Gastrocnemius medialis (tissue), 4 donors: ENCODE measurements at regions not wholly inside any gene's neighbourhood (a gene's known extent, or its start where the extent isn't known, plus 50 kb on each side); places are given as distances from the start of the nearest gene placed in this dataset.

Experiments
- POLR2A ChIP-seq, 2 donors: fragments of 450-650 bp; IDR thresholded peaks; one replicate each; pipeline ENCODE4 v1.6.1; 2017; ENCODE audit warnings: antibody characterized with exemption in 2 of 2, mild to moderate bottlenecking in 2 of 2, moderate library complexity in 2 of 2
- TF ChIP-seq, protein P1 (sequence below), 5 experiments: fragments of 450-650 bp in 3 of 5; fragments of 200-600 bp in 2 of 5; sonication (generic) in 2 of 5; IDR thresholded peaks in 4 of 5; conservative IDR thresholded peaks in 1 of 5; 1 replicate in 4 of 5; 2 replicates in 1 of 5; pipeline ENCODE4 v1.5.1; 2016 to 2019; ENCODE audit warnings: antibody characterized with exemption in 5 of 5, mild to moderate bottlenecking in 3 of 5, moderate library complexity in 3 of 5

DNA sequence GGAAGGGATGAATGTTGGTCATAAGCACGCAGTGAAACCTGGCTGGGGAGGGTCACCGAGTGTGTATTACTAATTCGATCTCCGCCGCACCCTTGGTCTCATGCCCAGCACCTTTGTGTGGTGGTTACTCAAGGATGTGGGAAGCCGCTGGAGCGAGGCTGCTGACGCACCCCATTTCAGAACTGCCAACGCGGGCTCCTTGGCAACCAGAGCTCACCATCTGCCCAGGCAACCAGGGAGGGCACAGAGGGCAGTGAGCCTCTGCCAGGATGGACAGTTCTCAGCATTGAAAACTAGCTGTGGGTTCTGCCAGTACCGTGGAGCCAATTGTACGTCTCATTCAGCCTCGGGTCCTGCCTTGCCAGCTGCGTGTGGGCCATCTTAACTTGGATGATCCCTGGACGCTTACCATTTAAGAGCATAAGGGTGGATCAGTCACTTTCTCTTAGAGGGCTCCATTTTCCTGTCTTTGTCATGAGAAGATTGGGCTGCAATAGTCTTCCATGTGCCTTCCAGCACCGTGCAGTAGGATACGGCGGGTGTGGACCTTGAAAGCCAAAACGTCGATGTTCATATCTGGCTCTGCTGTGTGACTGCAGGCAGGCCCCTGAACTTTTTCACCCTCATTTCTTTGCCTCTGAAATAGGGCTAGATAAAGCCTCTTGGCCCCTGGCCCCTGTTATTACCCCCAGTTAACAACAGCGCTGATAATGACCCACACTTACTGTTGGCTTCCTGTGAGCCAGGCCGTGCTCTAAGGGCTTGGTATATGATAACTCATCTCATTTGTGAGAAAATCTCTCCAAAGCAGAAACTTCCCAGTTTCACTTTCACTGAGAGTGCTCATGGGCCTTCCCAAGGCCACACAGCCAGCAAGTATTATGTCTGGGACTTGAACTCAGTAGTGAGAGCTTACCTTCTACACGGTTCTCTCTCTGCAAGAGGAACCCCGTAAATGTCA is 238.8 kb downstream of the OPA1 start:
- no peak for TF ChIP-seq POLR2A (IDR thresholded peaks at IDR 0.05)
- TF ChIP-seq, protein P1, sequence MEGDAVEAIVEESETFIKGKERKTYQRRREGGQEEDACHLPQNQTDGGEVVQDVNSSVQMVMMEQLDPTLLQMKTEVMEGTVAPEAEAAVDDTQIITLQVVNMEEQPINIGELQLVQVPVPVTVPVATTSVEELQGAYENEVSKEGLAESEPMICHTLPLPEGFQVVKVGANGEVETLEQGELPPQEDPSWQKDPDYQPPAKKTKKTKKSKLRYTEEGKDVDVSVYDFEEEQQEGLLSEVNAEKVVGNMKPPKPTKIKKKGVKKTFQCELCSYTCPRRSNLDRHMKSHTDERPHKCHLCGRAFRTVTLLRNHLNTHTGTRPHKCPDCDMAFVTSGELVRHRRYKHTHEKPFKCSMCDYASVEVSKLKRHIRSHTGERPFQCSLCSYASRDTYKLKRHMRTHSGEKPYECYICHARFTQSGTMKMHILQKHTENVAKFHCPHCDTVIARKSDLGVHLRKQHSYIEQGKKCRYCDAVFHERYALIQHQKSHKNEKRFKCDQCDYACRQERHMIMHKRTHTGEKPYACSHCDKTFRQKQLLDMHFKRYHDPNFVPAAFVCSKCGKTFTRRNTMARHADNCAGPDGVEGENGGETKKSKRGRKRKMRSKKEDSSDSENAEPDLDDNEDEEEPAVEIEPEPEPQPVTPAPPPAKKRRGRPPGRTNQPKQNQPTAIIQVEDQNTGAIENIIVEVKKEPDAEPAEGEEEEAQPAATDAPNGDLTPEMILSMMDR (IDR thresholded peaks at IDR 0.05 in 4 of 5, conservative IDR thresholded peaks at IDR 0.05 in 1 of 5) = no peak
